HG03432 (cell line): ENCODE measurements at regions not wholly inside any gene's neighbourhood (a gene's known extent, or its start where the extent isn't known, plus 50 kb on each side); places are given as distances from the start of the nearest gene placed in this dataset.

Experiments used
- ATAC-seq: cut with Tn5 transposase; IDR thresholded peaks from one replicate; pipeline ENCODE4 v1.9.1; 2021; ENCODE audit warnings: mild to moderate bottlenecking, moderate library complexity; ENCODE audit not compliant: unreplicated experiment

DNA sequence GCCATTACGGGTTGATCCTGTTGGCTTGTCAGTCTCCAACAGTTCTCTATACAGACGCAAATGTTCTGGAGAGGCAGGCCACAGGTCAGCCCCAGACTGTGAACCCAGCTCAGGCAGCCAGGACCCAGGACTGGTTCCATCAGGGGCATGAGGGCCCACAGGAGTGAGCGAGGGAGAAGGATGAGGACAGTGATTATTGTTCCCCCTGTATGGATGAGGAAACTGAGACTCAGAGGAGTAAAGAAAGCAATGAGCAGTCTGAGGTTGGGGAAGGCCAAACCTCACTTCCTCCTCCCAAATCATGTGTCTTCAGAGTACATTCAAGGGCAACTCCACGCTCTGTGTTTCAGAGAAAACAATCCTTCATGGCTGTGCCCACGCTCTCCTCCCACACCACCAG, 121.9 kb downstream of the RPLP1 start:
- no peak for ATAC-seq

- ATAC-seq = no peak
Measured at GRCh38 chr15:69575387-69575786, 122.8 kb downstream of the RPLP1 start.

GRCh38 chr15:69576035-69576526, 123.5 kb downstream of the RPLP1 start:
- ATAC-seq = no peak

GRCh38 chr15:69576948-69577351, 124.3 kb downstream of the RPLP1 start:
- no peak for ATAC-seq

DNA sequence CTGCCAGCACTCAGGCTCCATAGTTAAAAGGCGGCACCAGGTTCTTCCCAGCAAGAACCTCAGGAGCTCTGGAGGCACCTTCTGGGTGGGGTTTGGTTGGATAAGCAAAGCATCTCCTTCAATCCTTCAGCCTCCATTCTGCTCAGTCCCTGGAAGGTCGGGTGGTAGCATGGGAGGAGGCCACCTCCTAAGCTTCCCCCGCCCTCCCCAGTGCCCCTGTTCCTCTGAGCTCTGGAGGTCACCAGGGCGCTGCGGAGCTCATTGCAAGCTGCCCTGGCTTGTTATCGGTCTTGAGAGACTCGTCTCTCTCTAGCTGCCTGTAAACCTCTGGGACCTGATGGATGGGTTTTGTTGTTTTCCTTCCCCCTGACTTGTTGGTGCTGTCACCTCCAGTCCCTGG, 124.8 kb downstream of the RPLP1 start:
- no peak for ATAC-seq

GRCh38 chr15:69578252-69578651, 125.6 kb downstream of the RPLP1 start:
- no peak for ATAC-seq

DNA sequence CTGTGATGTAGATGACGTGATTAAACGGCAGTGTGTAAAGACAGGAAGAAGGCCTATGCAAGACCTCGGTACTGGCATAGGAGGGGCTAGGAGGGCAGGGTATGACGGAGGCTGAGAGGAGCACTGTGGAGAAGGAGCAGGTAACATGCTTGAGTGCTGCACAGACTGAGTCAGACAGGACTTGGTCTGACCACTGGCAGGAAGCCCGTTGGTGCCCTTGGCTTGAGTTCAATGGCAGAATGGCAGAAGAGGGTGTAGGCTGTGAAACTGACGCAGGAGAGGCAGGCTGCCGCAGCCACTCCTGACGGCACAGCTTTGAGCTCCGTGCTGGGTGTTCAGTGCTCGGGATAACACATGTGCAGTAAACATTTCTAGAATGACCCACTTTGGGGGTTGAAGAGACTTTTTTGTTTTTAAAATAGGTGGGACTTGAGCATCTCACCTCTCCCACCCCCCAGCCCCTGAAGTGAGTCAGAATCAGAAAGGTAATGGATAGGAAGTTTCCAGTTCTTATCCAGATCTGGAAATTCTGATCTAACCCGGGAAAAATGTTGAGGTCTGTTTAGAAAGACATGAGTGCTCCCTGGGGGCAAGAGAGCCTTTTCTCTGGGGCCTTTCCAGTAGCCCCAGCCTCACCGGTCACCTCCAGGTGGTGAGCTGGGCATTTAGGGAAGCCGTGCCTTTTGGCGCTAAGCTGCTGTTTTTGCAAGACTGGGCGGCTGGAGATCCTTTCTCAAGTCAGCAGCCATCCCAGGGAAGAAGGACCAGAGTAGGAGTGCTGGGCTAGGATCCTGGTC, 126.4 kb downstream of the RPLP1 start:
- ATAC-seq = no peak

GRCh38 chr15:69579950-69580618, 127.5 kb downstream of the RPLP1 start:
- no peak for ATAC-seq

DNA sequence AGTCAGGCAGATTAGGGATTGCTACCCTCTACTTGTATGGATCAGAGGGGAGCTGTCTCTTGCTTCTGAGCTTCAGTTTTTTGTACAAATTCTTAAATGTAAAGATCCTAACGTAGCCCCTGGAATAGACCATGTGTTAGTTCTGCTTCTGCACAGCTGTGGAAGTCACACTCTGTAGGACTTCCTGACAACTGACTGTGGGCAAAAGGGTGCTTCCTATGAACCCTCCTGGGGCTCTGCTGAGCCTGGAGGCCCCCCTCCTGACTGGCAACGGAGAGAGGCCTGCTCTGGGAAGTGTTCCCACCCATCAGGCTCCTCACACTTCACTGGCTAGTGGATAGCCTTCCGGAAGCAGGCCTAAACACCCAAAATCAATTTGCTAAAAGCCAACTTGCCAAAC, 131.0 kb downstream of the RPLP1 start:
- ATAC-seq = no peak

DNA sequence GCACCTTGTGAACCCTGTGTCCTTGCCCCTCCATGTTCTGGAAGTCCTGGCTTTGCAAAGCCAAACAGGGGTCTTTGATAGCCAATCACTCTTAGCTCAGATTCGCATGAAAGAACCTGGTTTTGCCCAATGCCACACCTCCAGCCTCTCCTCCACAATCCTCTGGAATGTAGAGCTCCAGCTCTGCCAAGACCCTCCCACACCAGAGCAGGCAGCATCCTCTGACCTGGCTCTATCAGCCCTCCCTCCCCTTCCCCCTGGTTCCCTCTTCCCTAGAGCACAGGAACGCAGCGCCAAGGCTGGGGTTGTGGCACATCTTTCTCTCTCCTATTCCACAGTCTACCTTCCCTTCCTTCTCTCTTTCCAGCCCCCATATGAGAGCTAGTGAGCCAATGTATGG, 133.3 kb downstream of the RPLP1 start:
- no peak for ATAC-seq

DNA sequence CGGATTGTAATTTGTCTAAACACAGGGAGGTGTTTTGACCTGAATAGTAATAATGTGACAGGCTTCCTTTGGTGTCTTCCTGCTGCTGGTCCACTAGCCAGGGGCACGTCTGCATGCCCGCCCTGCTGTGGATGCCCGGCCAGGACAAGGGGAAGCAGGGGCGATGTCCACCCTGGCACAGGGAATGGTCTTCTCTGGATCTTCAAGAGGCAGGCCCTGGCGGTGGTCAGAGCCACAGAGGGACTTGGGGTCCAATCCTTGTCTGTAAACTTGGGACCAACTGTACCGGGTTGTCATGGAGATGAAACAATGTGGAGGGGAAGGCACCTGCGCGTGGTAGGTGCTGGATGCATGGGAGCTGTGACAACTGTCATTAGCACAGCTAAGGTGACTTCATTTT, 134.1 kb downstream of the RPLP1 start:
- ATAC-seq = no peak

GRCh38 chr15:69587723-69588426, 135.3 kb downstream of the RPLP1 start:
- ATAC-seq = no peak

DNA sequence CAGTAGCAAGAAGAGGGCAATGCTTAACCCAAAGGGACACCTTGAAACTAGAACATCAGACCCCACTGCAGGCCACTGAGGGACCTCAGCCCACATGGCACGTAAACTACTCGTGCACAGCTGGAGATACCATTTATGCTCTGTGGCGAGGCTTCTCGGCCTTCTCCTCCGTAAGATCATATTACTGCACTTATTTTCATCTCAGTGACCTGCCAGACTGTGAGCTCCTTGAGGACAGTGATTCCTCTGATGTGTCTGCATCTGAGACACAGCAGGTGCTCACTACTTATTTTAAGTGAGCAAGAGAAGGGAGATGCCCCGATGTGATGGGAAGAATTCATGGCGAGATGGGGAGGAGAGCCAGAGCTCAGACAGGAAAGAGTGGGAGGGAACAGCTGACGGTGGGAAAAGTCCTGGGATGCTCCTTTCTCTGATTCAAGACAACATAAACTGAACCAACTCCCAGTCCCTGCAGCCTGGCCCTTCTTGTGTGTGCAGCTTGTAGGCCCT, 137.6 kb downstream of the RPLP1 start:
- no peak for ATAC-seq

DNA sequence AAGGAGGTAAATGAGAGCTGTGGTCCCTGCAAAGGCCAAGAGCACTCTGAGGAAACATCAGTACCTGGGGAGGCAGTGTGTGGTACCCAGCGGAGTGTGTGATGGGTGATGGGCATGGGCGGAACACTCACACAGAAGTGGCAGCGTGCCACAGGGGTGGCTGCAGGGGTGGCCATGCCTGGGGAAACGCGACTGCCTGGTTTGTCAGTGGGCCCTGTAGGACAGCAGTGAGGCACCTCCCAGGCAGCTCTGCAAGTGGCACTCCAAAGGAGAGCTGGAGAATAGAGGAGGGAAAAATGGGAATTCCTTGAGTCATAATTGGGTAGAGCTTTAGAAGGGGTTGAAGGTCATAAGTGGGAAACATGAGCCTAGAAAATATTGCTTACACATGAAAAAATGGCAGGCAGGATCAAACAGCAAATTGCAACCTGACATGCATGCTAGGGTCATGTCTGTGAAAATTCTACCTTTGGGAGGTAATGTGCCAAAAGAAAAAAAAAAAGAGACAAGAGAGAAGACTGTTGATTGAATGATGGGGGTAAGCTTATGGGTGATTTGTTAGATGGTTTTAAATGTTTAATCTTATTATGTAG, 138.4 kb downstream of the RPLP1 start:
- ATAC-seq = no peak

DNA sequence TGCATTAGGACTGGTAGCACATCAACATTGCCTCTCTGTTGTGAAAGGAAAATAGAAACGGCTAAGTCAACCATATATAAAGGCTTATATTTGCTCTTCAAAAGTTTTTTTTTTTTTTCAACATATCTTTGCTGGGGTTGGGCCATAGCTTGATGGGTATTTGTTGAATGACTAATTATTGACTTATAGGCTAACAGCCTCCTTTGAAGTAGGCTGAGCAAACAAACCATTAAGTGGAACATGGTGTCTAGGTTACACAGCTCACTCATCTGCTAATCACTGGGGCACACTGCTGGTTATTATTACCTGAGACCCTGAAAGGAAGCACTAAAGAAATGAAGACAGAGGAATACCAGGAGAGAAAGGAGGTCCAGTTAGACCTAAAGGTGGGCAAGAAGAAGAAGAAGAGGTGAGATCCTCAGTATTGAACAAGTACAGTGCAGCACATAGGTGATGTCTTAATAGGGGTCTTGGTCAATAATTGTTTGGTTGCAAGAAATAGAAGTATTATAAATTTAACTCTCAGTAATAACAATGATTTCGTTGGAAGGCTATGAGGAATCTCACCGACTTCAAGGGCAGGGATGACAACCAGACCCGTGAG, 139.4 kb downstream of the RPLP1 start:
- ATAC-seq = no peak

GRCh38 chr15:69592954-69593353, 140.3 kb downstream of the RPLP1 start:
- ATAC-seq = no peak

GRCh38 chr15:69593488-69593887, 140.9 kb downstream of the RPLP1 start:
- ATAC-seq = no peak

DNA sequence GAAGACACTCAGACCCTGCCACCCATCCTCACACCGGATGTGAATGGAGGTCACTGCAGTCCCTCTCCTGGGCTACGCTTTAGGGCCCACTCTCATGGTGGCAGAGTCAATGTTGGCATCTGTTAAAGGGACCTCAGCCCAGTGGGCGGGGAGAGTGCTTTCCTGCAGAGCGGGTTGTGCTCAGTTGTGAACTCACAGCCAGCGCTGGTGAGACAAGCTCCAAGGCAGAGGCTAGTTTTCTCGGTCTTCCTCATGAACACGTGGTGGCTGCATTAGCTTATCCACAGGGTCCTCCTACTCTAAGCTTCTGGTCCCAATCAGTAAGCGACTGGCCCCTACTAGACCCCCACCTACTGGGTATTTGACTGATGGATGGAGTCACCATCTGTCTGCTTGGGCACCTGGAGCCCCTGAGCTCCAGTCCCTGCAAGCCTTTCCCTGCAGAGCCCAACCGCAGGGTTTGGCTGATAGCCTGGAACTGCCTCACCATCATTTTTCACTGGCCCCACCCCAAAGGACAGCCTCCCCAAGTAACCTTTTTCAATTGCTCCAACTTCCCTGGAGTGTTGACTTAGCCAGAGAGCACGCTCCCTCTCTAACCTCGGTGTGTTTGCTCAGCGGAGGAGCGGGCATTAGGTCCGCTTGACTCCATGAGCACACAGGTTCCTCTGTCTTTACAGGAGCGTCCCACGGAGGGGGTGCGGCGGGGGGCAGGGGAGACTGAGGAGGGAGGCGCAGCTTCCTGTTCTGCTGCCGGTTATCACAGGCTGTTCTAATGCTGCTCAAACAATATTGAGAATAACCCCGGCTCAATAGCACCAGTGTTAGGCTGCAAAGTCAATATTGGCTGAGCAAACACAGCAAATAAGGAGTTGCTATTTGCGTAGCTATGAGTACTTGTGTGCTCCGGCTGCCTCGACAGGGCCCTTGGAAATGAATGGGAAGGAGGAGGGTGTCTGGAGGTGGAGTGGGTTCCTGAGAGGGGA, 141.7 kb downstream of the RPLP1 start:
- ATAC-seq = no peak

- ATAC-seq = no peak
Measured at GRCh38 chr15:69595009-69595791, 142.6 kb downstream of the RPLP1 start.
